ENCODE measurements at regions not wholly inside any gene's neighbourhood (a gene's known extent, or its start where the extent isn't known, plus 50 kb on each side); places are given as distances from the start of the nearest gene placed in this dataset.

DNA sequence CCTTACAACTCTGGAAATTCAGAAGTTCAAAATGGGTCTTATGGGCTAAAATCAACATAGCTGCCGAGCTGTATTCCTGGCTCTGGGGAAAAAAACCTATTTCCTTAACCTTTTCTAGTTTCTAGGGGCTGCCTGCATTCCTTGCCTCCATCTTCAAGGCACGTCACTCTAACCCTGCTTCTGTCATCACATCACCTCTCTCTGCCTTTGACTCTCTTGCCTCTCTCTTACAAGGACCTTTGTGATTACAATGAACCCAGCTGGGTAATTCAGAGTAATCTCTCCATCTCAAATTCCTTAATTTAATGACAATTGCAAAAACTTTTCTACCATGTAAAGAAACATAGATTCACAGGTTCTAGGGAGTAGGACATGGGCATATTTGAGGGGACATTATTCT is 103.1 kb upstream of the SMC2 start:
- no TSS peak for BruUV-seq (replicated peaks)
- Histone ChIP-seq H3K9ac (ENCODE audit: insufficient read depth in 1 of 2, low read depth in 2 of 2, low read length in 2 of 2) (no peak overlapping the region), H3K4me2 (ENCODE audit: insufficient read depth, low read length) (no peak overlapping the region), H3K4me1 (replicated peaks in 1 of 2; ENCODE audit: control insufficient read depth in 2 of 2, insufficient read depth in 2 of 2, low read length in 2 of 2) (no peaks in the 10 kb centered on the region), H2AFZ (ENCODE audit: low read depth, low read length) (no peak overlapping the region), H3K27me3 (ENCODE audit: control insufficient read depth in 2 of 2, insufficient read depth in 2 of 2, low read length in 2 of 2) (no peaks in the 10 kb centered on the region), H4K20me1 (replicated peaks; ENCODE audit: control insufficient read depth, insufficient read depth, low read length) (no peaks in the 10 kb centered on the region), H3K27ac (ENCODE audit: extremely low read depth, low read depth, low read length) (no peak overlapping the region), H3K79me2 (ENCODE audit: control insufficient read depth, insufficient read depth, low read length) (no peaks in the 10 kb centered on the region), H3K9me3 (replicated peaks; ENCODE audit: control insufficient read depth, insufficient read depth, low read depth, low read length) (no peaks in the 10 kb centered on the region), H3K9me1 (ENCODE audit: control insufficient read depth, insufficient read depth, low read length) (no peaks in the 10 kb centered on the region), H3K36me3 (ENCODE audit: control insufficient read depth, insufficient read depth, low read length) (no peaks in the 10 kb centered on the region), H3K4me3 (no peak overlapping the region)
- intact Hi-C loops (cut with micrococcal nuclease), result no loop called here
- in situ Hi-C loops (cut with MboI), result no loop called here
- DNase-seq (ENCODE audit: extremely low read depth in 1 of 4, low spot score in 3 of 4), result no peak
- ChIA-PET CTCF (ENCODE audit: low intra/inter-chr PET ratio) (no interaction called here), POLR2A (no interaction called here)
- no peak for FAIRE-seq
- ATAC-seq, result no peak
- 3% methylated on average over 2 of the region's 2 CpGs for WGBS (ENCODE audit: insufficient coverage, low coverage, missing lambda C conversion rate)
- TF ChIP-seq ZNF263 (CRISPR knock-in tag; IDR thresholded peaks at IDR 0.05; ENCODE audit: borderline replicate concordance) (no peak), SMARCC2 (IDR thresholded peaks at IDR 0.05; ENCODE audit: low read depth) (no peak), UBTF (IDR thresholded peaks at IDR 0.05; ENCODE audit: borderline replicate concordance in 1 of 2, low read depth in 2 of 2, low read length in 2 of 2) (no peak), NFIC (IDR thresholded peaks at IDR 0.05) (no peak), SFPQ (IDR thresholded peaks at IDR 0.05; ENCODE audit: low read depth, low read length) (no peak), ETS1 (conservative IDR thresholded peaks at IDR 0.05; ENCODE audit: control insufficient read depth, low read depth, low read length) (no peak), E2F3 (CRISPR knock-in tag; IDR thresholded peaks at IDR 0.05) (no peak), NR2F6 (CRISPR knock-in tag; IDR thresholded peaks at IDR 0.05) (no peak), BRCA1 (IDR thresholded peaks at IDR 0.05) (no peak), BRCA1 (CRISPR knock-in tag; IDR thresholded peaks at IDR 0.05) (no peak), THRB (CRISPR knock-in tag; conservative IDR thresholded peaks at IDR 0.05) (no peak), MCM2 (IDR thresholded peaks at IDR 0.05; ENCODE audit: low read depth) (no peak), RBM15 (IDR thresholded peaks at IDR 0.05; ENCODE audit: insufficient read depth, low read length) (no peak), MYC (IDR thresholded peaks at IDR 0.05; ENCODE audit: low read depth, low read length) (no peak), MYC (CRISPR knock-in tag; IDR thresholded peaks at IDR 0.05; ENCODE audit: borderline replicate concordance, low read depth) (no peak)
- TF ChIP-seq, protein P1, sequence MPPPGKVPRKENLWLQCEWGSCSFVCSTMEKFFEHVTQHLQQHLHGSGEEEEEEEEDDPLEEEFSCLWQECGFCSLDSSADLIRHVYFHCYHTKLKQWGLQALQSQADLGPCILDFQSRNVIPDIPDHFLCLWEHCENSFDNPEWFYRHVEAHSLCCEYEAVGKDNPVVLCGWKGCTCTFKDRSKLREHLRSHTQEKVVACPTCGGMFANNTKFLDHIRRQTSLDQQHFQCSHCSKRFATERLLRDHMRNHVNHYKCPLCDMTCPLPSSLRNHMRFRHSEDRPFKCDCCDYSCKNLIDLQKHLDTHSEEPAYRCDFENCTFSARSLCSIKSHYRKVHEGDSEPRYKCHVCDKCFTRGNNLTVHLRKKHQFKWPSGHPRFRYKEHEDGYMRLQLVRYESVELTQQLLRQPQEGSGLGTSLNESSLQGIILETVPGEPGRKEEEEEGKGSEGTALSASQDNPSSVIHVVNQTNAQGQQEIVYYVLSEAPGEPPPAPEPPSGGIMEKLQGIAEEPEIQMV (tag; conservative IDR thresholded peaks at IDR 0.05; ENCODE audit: low read depth), result no peak
